ENCODE measurements at regions not wholly inside any gene's neighbourhood (a gene's known extent, or its start where the extent isn't known, plus 50 kb on each side); places are given as distances from the start of the nearest gene placed in this dataset.

DNA sequence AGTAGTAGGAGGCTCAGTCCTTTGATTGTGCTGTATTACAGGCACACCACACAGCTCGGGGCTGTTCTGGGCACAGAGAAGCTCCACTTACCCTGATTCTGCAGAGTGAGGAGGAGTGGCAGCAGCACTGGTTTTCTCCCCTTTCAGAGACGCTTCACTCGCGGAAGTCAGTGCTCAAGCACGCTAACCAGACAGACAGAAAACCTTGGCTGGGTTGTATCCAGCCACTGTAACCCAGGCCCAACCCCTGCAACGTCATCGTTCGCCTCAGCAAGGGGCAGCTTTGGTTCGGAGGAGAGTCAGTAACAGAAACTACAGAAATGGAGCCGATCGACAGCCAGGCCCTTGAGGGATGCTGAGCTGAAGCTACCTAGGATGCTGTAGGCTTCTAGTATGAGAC lies 171.0 kb downstream of the SLC16A9 start:
- in situ Hi-C loops (cut with HindIII; ENCODE audit: low sequenced_read_pairs), result no loop called here
- TF ChIP-seq, protein P1, sequence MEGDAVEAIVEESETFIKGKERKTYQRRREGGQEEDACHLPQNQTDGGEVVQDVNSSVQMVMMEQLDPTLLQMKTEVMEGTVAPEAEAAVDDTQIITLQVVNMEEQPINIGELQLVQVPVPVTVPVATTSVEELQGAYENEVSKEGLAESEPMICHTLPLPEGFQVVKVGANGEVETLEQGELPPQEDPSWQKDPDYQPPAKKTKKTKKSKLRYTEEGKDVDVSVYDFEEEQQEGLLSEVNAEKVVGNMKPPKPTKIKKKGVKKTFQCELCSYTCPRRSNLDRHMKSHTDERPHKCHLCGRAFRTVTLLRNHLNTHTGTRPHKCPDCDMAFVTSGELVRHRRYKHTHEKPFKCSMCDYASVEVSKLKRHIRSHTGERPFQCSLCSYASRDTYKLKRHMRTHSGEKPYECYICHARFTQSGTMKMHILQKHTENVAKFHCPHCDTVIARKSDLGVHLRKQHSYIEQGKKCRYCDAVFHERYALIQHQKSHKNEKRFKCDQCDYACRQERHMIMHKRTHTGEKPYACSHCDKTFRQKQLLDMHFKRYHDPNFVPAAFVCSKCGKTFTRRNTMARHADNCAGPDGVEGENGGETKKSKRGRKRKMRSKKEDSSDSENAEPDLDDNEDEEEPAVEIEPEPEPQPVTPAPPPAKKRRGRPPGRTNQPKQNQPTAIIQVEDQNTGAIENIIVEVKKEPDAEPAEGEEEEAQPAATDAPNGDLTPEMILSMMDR (IDR thresholded peaks at IDR 0.05; ENCODE audit: low read depth, low read length, missing control alignments), result no peak
- no peak overlapping the region for H3K4me3 ChIP-seq (ENCODE audit: low read depth, low read length)
- no peak for DNase-seq (ENCODE audit: low read depth)

DNA sequence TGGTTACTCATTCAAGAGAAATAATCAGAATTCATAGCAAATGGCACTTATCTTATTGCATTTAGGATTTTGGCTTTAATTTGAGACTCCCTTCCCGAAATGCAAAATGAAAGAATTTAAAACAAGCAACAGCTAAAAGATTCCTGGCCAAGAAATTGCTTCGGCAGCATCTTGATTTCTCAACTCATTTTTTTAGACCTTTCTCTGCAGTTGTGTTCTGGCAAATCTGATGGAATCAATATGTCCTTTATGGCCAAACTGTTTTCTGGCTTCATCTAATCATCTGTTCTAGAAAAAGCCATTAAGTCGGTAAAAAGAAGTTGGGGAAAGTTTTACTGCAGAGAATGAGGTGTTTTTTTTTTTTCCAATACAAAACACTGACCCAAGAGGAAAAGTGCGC lies 172.1 kb downstream of the SLC16A9 start:
- TF ChIP-seq, protein P1 (IDR thresholded peaks at IDR 0.05; ENCODE audit: low read depth, low read length, missing control alignments), result no peak
- in situ Hi-C loops (cut with HindIII; ENCODE audit: low sequenced_read_pairs), result no loop called here
- DNase-seq (ENCODE audit: low read depth), result no peak
- H3K4me3 ChIP-seq (ENCODE audit: low read depth, low read length), result no peak overlapping the region

DNA sequence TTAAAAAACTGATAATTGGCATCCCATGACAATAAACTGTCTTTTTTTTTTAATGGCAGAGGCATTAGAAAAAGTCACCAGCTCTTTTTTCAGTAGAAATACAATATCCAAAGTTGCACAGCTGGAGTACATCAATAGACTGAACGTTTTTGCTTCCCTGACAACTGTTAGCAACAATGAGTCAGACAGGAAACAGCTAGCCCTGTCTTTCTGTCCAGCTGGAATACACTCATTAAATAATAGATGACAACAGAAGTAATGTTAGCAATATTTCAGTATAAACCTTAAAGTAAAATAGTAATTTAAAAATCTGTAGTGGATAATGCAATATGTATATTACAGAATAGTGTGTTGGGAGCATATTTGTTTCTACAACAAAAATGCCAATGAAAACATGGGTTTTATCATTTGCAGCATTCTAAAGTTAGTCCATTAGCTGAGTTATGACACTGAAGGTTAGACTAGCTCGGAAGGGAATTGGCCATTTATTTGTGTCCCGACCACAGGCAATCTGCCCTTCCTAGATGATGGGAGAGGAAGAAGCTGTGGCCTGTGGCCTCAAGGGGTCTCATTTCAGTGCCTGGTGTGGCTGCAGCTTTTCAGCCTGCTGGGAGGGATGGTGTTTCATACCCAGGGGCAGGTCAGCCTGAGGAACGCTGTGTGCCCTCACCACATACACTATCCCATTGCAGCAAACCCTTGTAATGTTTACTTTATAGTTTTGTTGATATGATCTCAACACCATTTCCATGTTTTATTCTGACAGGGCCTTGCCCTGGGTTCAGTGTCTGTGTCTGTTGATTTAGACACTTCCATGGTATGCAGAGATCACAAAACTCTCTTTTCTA lies 173.3 kb downstream of the SLC16A9 start:
- in situ Hi-C loops (cut with HindIII; ENCODE audit: low sequenced_read_pairs), result no loop called here
- H3K4me3 ChIP-seq (ENCODE audit: low read depth, low read length), result no peak overlapping the region

DNA sequence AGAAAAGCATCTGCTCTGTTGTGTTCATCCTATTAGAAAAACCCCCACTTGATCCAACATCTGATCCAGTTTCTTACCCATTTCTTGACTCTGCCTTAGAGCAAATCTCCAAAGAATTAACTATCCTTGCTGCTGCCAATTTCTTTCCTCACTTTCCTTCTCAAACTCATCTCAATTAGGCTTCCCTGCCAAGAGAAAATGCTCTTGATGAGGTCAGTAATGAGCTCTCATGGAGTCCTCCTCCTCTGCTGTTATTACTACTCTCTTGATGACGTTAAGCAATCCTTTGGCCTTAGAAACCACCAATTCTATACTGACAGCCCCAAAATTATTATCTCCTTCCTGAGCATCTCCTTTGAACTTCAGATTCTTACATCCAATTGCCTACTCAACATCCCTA lies 162.0 kb upstream of the FAM13C start:
- no peak for DNase-seq (ENCODE audit: low read depth)
- in situ Hi-C loops (cut with HindIII; ENCODE audit: low sequenced_read_pairs), result no loop called here
- TF ChIP-seq, protein P1 (IDR thresholded peaks at IDR 0.05; ENCODE audit: low read depth, low read length, missing control alignments), result no peak
- H3K4me3 ChIP-seq (ENCODE audit: low read depth, low read length), result no peak overlapping the region

More for the DNA sequence above, 173.3 kb downstream of the SLC16A9 start:
- TF ChIP-seq, protein P1 (IDR thresholded peaks at IDR 0.05; ENCODE audit: low read depth, low read length, missing control alignments), result no peak
- DNase-seq (ENCODE audit: low read depth), result peak; percentile 56

DNA sequence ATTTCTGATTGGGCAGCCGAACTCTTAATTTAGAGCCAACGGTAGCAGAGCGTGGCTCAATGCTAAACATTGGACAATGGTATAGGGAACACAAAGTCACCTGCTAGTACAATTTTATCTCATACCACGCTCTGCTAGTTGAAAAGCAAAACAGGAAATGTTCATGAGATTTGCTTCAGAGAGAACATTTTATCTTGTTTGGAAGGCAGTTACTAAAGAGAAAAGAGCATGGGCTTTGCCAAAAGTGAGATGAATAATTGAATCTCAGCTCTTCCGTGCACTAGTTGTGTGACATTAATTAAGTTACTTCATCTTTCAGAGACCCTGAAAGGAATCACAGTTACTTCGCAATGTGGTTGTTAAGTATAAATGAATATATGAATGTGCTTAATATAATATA lies 161.5 kb upstream of the FAM13C start:
- TF ChIP-seq, protein P1 (IDR thresholded peaks at IDR 0.05; ENCODE audit: low read depth, low read length, missing control alignments), result no peak

DNA sequence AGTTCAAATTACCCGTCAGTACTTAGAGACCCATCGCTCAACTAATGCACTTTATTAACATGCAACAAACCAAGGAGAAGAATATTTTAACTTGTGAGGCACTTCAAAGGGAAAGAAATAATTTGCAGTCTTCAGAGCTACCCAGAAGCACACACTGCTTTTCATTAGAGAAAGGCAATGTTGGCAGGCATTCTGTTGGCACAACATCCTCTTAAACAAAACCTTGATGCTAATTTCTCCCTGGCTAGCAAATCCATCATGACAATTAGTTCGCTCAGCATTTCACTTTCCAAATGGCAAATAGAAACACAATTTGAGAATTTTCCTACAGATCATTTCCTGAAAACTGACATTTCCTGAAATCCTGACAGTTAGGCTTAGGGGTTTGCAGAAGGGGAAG lies 155.6 kb upstream of the FAM13C start:
- TF ChIP-seq, protein P1 (IDR thresholded peaks at IDR 0.05; ENCODE audit: low read depth, low read length, missing control alignments), result no peak
- in situ Hi-C loops (cut with HindIII; ENCODE audit: low sequenced_read_pairs), result no loop called here
- no peak overlapping the region for H3K4me3 ChIP-seq (ENCODE audit: low read depth, low read length)

More for the DNA sequence above, 161.5 kb upstream of the FAM13C start:
- in situ Hi-C loops (cut with HindIII; ENCODE audit: low sequenced_read_pairs), result no loop called here
- DNase-seq (ENCODE audit: low read depth), result no peak
- H3K4me3 ChIP-seq (ENCODE audit: low read depth, low read length), result no peak overlapping the region

More for the DNA sequence above, 155.6 kb upstream of the FAM13C start:
- DNase-seq (ENCODE audit: low read depth), result no peak

All from astrocyte of the cerebellum (primary cell).